Fibroblast of villous mesenchyme (primary cell): ENCODE measurements at regions not wholly inside any gene's neighbourhood (a gene's known extent, or its start where the extent isn't known, plus 50 kb on each side); places are given as distances from the start of the nearest gene placed in this dataset.

Experiments used
- DNase-seq: peaks from one replicate; pipeline ENCODE4 v3.0.0-alpha.2; 2010; ENCODE audit warnings: low read depth
- H3K4me3 ChIP-seq: 2 replicates; pipeline ENCODE4 v1.5.1; 2011; ENCODE audit warnings: low read depth, mild to moderate bottlenecking, low read length
- TF ChIP-seq, protein P1 (sequence below): IDR thresholded peaks from 2 replicates; pipeline ENCODE4 v1.5.1; 2012; ENCODE audit warnings: low read depth, mild to moderate bottlenecking, low read length; ENCODE audit not compliant: insufficient read depth

DNA sequence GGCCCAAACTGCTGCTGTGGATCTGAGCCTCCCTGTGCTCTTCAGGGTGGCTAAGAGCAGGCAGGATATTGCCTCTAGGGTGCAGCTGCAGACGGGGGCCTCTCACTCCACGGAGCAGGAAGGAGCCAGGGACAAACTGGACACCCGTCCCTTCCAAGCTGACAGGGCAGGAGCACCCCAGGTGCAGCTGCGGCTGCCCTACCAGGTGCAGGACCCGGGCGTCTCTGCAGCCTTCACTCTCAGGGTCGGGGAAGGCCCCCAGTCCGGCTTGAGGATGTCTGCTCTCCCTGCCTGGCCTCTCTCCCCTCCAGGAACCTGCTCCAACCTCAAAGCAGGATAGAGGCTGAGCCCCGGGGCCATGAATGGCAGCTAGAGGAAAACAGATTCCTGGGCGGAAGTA is 1554.9 kb upstream of the CADM2 start:
- no peak overlapping the region for H3K4me3 ChIP-seq
- DNase-seq: no peak
- TF ChIP-seq, protein P1, sequence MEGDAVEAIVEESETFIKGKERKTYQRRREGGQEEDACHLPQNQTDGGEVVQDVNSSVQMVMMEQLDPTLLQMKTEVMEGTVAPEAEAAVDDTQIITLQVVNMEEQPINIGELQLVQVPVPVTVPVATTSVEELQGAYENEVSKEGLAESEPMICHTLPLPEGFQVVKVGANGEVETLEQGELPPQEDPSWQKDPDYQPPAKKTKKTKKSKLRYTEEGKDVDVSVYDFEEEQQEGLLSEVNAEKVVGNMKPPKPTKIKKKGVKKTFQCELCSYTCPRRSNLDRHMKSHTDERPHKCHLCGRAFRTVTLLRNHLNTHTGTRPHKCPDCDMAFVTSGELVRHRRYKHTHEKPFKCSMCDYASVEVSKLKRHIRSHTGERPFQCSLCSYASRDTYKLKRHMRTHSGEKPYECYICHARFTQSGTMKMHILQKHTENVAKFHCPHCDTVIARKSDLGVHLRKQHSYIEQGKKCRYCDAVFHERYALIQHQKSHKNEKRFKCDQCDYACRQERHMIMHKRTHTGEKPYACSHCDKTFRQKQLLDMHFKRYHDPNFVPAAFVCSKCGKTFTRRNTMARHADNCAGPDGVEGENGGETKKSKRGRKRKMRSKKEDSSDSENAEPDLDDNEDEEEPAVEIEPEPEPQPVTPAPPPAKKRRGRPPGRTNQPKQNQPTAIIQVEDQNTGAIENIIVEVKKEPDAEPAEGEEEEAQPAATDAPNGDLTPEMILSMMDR: no peak

DNA sequence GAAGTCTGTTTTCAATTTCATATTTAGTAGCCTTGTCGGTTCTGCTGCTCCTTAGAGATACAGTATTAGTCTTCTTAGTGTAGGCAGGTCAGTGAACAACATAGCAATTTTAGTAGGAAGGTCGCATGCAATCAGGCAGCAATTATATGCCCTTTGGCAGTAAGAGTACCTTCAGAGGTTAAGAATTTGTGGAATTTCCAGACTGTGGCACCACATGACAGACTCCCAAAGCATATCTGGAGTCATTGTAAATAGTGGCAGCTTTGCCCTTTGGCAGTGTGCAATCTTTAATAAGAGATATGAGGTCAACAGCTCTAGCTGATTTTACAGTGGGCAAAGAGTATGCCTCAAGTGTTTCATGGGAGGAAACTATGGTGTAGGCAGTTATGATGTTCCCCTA is 1532.5 kb upstream of the CADM2 start:
- DNase-seq: no peak
- TF ChIP-seq, protein P1: no peak
- no peak overlapping the region for H3K4me3 ChIP-seq

DNA sequence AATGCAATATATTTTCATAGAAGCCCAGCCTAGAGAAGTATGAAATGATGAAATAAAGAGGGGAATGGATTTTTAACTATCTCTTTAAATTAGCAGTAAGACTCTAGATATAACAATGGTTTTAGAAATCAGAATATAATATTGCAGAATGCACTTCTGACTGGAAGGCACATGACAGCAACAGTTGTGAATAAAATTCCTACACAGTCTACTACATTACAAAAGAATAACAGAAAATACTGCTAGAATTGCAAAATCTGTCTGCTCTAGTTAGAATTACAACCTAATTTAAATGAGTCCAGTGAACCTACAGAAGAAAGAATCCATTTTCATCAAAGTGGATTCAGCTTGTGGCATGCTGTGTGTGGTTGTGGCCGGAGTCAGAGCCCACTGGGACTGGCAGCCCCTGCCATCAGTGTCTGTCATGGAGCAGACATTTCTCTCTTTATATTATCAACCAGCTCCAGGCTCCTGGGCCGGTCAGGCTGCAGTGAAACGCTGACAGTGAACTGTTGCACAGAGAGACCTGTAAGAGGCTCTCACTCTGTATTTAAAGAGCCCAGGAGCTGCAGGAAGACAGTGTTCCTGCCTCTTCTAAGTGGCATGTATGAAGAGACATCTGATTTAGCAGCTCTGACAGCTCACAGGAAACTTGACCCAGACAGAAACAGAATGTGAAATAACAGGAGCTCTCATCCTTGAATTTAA is 1523.8 kb upstream of the CADM2 start:
- TF ChIP-seq, protein P1: no peak
- no peak for DNase-seq
- no peak overlapping the region for H3K4me3 ChIP-seq

DNA sequence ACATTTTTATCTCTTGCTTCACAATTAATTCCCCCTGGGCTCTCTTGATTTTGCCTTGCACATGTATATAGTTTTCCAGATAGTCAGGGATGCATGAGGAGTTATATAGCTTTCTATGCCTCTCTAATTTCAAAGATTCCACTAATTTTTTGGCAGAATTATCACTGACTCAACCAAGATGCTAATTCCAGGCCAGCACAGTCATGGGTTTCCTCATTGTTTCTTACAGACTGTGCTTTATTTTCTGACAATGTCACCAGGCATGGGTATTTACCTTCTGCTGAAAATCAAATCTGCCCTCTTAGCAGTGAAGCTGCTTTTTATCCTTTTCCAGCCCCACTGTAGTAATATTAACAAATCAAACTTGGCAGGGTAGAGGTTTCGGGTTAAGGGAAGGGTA is 1520.6 kb upstream of the CADM2 start:
- H3K4me3 ChIP-seq: no peak overlapping the region
- TF ChIP-seq, protein P1: no peak
- DNase-seq: no peak

DNA sequence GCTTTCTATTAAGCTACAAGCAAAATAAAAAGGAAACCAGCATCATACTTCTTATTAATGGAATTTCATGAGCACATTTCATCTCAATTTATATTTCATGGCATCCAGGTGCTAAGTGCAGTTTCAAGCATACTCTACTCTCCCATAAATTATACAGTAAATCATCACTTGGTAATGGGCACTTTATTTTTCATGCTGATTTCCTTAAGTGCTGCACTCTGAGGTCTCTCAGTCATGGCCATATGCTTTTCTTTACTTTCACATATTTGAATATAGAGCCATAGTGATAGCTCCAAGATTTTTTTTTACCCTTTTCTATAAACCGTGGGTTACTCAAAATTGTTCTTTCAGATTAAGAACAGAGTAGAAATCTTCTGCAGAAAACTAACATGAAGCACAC is 1505.7 kb upstream of the CADM2 start:
- TF ChIP-seq, protein P1: no peak
- H3K4me3 ChIP-seq: no peak overlapping the region

DNA sequence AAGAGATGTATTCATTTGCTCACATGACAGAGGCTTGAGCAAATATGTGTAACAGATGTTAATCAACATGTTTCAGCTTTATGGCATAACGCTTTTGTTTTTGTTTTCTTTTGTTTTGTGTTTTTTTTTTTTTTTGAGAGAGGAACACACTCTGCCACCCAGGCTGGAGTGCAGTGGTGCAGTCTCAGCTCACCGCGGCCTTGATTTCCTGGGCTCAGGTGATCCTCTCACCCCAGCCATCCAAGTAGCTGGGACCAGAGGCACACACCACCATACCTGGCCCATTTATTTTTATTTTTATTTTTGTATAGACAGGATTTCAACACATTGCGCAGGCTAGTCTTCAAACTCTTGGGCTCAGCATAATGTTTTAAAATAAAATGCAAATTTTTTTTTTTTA is 1504.4 kb upstream of the CADM2 start:
- DNase-seq: no peak
- TF ChIP-seq, protein P1: no peak
- no peak overlapping the region for H3K4me3 ChIP-seq

More for the DNA sequence above, 1505.7 kb upstream of the CADM2 start:
- no peak for DNase-seq

DNA sequence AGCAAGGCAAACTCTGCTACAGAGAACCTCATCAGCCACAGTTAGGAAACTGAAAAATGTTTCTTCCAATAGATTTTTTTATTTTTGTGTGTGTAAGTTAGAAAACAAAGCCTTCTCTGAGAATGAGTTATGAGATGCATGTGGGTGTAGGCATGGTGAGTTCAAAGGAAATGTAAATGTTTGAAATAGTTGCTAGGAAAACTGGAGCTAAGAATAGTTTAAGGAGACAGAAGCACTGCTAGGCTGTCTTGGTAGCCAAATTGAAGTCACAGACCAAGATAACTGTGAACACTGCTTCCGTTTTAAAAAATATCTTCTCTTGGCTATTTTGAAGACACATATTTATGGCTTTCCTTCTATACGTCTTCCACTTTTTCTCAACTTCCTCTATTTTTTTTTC is 1501.2 kb upstream of the CADM2 start:
- TF ChIP-seq, protein P1: no peak
- no peak overlapping the region for H3K4me3 ChIP-seq
- no peak for DNase-seq
